ENCODE measurements at regions not wholly inside any gene's neighbourhood (a gene's known extent, or its start where the extent isn't known, plus 50 kb on each side); places are given as distances from the start of the nearest gene placed in this dataset.

GRCh38 chr4:66097218-66097617 is 426.9 kb upstream of the EPHA5 start:
- CTCF ChIA-PET: no interaction called here
- H3K36me3 ChIP-seq (ENCODE audit: control insufficient read depth, insufficient read depth, low read length): no peaks in the 10 kb centered on the region
- H3K9me3 ChIP-seq (ENCODE audit: control insufficient read depth, insufficient read depth, low read depth, low read length): no peaks in the 10 kb centered on the region
- in situ Hi-C loops (cut with HindIII; ENCODE audit: low pct_unique_long_range_greater_than_20kb, low sequenced_read_pairs): no loop called here
- DNase-seq (ENCODE audit: low read depth, low spot score) (no peak), ATAC-seq (no peak)
- no peak overlapping the region for H3K27ac ChIP-seq (ENCODE audit: low read length)
- no peaks in the 10 kb centered on the region for H3K27me3 ChIP-seq (ENCODE audit: control insufficient read depth, insufficient read depth, low read length)
- BruUV-seq (replicated peaks): no TSS peak
- intact Hi-C loops (cut with micrococcal nuclease; ENCODE audit: unreplicated experiment): no loop called here
- POLR2A ChIA-PET: no interaction called here
- TF ChIP-seq POLR2AphosphoS5 (IDR thresholded peaks at IDR 0.05; ENCODE audit: low read depth, low read length) (no peak), TCF7L2 (IDR thresholded peaks at IDR 0.05; ENCODE audit: low read depth, low read length) (no peak), SIN3A (IDR thresholded peaks at IDR 0.05; ENCODE audit: borderline replicate concordance, insufficient read depth, low read depth, low read length) (no peak)
- TF ChIP-seq, protein P1, sequence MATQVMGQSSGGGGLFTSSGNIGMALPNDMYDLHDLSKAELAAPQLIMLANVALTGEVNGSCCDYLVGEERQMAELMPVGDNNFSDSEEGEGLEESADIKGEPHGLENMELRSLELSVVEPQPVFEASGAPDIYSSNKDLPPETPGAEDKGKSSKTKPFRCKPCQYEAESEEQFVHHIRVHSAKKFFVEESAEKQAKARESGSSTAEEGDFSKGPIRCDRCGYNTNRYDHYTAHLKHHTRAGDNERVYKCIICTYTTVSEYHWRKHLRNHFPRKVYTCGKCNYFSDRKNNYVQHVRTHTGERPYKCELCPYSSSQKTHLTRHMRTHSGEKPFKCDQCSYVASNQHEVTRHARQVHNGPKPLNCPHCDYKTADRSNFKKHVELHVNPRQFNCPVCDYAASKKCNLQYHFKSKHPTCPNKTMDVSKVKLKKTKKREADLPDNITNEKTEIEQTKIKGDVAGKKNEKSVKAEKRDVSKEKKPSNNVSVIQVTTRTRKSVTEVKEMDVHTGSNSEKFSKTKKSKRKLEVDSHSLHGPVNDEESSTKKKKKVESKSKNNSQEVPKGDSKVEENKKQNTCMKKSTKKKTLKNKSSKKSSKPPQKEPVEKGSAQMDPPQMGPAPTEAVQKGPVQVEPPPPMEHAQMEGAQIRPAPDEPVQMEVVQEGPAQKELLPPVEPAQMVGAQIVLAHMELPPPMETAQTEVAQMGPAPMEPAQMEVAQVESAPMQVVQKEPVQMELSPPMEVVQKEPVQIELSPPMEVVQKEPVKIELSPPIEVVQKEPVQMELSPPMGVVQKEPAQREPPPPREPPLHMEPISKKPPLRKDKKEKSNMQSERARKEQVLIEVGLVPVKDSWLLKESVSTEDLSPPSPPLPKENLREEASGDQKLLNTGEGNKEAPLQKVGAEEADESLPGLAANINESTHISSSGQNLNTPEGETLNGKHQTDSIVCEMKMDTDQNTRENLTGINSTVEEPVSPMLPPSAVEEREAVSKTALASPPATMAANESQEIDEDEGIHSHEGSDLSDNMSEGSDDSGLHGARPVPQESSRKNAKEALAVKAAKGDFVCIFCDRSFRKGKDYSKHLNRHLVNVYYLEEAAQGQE (IDR thresholded peaks at IDR 0.05; ENCODE audit: insufficient read depth in 1 of 2, low read depth in 2 of 2, low read length in 1 of 2): no peak
- TF ChIP-seq, protein P2, sequence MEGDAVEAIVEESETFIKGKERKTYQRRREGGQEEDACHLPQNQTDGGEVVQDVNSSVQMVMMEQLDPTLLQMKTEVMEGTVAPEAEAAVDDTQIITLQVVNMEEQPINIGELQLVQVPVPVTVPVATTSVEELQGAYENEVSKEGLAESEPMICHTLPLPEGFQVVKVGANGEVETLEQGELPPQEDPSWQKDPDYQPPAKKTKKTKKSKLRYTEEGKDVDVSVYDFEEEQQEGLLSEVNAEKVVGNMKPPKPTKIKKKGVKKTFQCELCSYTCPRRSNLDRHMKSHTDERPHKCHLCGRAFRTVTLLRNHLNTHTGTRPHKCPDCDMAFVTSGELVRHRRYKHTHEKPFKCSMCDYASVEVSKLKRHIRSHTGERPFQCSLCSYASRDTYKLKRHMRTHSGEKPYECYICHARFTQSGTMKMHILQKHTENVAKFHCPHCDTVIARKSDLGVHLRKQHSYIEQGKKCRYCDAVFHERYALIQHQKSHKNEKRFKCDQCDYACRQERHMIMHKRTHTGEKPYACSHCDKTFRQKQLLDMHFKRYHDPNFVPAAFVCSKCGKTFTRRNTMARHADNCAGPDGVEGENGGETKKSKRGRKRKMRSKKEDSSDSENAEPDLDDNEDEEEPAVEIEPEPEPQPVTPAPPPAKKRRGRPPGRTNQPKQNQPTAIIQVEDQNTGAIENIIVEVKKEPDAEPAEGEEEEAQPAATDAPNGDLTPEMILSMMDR (IDR thresholded peaks at IDR 0.05): no peak
- no peak overlapping the region for H3K4me3 ChIP-seq (ENCODE audit: low read depth in 2 of 2, low read length in 2 of 2)
- no peaks in the 10 kb centered on the region for H3K4me1 ChIP-seq (ENCODE audit: control insufficient read depth, insufficient read depth, low read length)

DNA sequence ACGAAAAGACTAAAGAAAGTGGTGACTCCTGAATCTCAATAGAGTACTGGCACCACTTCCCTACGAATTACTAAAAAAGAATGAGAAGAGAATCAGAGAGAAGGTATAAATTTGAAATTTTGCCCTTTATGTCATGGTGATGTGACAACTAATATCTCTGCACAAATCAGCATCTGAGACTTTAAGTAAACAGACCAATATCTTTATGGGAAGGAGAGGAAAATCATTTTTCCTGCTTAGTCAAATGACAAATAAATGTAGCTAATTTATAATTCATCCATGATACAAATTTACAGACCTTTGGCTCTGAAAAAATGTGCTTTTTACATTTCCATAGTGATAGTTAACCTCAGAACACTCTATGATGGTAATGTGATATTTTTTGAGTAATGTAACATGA is 424.8 kb upstream of the EPHA5 start:
- no peaks in the 10 kb centered on the region for H3K36me3 ChIP-seq (ENCODE audit: control insufficient read depth, insufficient read depth, low read length)
- H3K4me1 ChIP-seq (ENCODE audit: control insufficient read depth, insufficient read depth, low read length): no peaks in the 10 kb centered on the region
- no peak for ATAC-seq
- ChIA-PET CTCF (no interaction called here), POLR2A (no interaction called here)
- no peak overlapping the region for H3K4me3 ChIP-seq (ENCODE audit: low read depth in 2 of 2, low read length in 2 of 2)
- DNase-seq (ENCODE audit: low read depth, low spot score): no peak
- intact Hi-C loops (cut with micrococcal nuclease; ENCODE audit: unreplicated experiment): no loop called here
- no TSS peak for BruUV-seq (replicated peaks)
- no peaks in the 10 kb centered on the region for H3K27me3 ChIP-seq (ENCODE audit: control insufficient read depth, insufficient read depth, low read length)
- H3K27ac ChIP-seq (ENCODE audit: low read length): no peak overlapping the region
- H3K9me3 ChIP-seq (ENCODE audit: control insufficient read depth, insufficient read depth, low read depth, low read length): no peaks in the 10 kb centered on the region
- in situ Hi-C loops (cut with HindIII; ENCODE audit: low pct_unique_long_range_greater_than_20kb, low sequenced_read_pairs): no loop called here
- TF ChIP-seq, protein P1 (IDR thresholded peaks at IDR 0.05; ENCODE audit: insufficient read depth in 1 of 2, low read depth in 2 of 2, low read length in 1 of 2): no peak
- TF ChIP-seq, protein P2 (IDR thresholded peaks at IDR 0.05): no peak
- TF ChIP-seq SIN3A (IDR thresholded peaks at IDR 0.05; ENCODE audit: borderline replicate concordance, insufficient read depth, low read depth, low read length) (no peak), POLR2AphosphoS5 (IDR thresholded peaks at IDR 0.05; ENCODE audit: low read depth, low read length) (no peak), TCF7L2 (IDR thresholded peaks at IDR 0.05; ENCODE audit: low read depth, low read length) (no peak)

All from Panc1 (cell line).